HepG2 (cell line): ENCODE measurements at regions not wholly inside any gene's neighbourhood (a gene's known extent, or its start where the extent isn't known, plus 50 kb on each side); places are given as distances from the start of the nearest gene placed in this dataset.

ENCODE experiments used
- ATAC-seq: fragments of 200-7000 bp; cut with Tn5 transposase; 3 replicates; pipeline ENCODE4 v1.9.1; 2020; ENCODE audit warnings: mild to moderate bottlenecking, moderate library complexity
- BruUV-seq: library from RNA; stranded (reverse); fragments of 400-500 nt; replicated peaks from 2 replicates; lab custom pipeline; 2021; lab: Mats Ljungman, UMichigan
- CTCF ChIA-PET: fragments of 300-600 bp; formaldehyde crosslinking; extraction: SDS; loops from one replicate; lab custom pipeline; 2021; ENCODE audit warnings: low total read pairs, inconsistent platforms, low intra/inter-chr PET ratio; lab: Yijun Ruan, JAX
- POLR2A ChIA-PET: fragments of 350-600 bp; sonication (Branson Sonifier 250); formaldehyde crosslinking; loops from one replicate; lab custom pipeline; 2020; ENCODE audit warnings: antibody characterized with exemption, inconsistent platforms; lab: Yijun Ruan, JAX
- DNase-seq: peaks from one replicate; pipeline ENCODE4 v3.0.0-alpha.2; 2015; ENCODE audit warnings: low spot score
- FAIRE-seq: peaks from 3 replicates; lab custom pipeline; 2011; peaks lifted over from hg19 to GRCh38; lab: Jason Lieb, UNC
- H2AFZ ChIP-seq: one replicate; pipeline ENCODE4 v1.6.1; 2011; ENCODE audit warnings: low read length, inconsistent platforms
- H3K27ac ChIP-seq: fragments of 300-600 bp; 3 replicates; pipeline ENCODE4 v1.8.0; 2011; ENCODE audit warnings: mixed run types, mild to moderate bottlenecking, mixed read lengths, low read length, inconsistent platforms; ENCODE audit not compliant: insufficient read depth; ENCODE audit errors: extremely low read length
- H3K27me3 ChIP-seq, 2 experiments: fragments of 200-600 bp in 1 of 2; 2 replicates in 1 of 2; 3 replicates in 1 of 2; pipeline versions ENCODE4 v1.6.0 to v1.8.0; 2011; ENCODE audit warnings: low read length in 2 of 2, mild to moderate bottlenecking in 2 of 2, moderate library complexity in 2 of 2, inconsistent platforms in 1 of 2; ENCODE audit not compliant: insufficient read depth in 2 of 2, control insufficient read depth in 1 of 2
- H3K36me3 ChIP-seq, 2 experiments: fragments of 200-600 bp in 1 of 2; replicated peaks in 1 of 2; 2 replicates in 1 of 2; 3 replicates in 1 of 2; pipeline versions ENCODE4 v1.5.1 to v1.8.0; 2011; ENCODE audit warnings: low read length in 2 of 2, inconsistent platforms in 1 of 2; ENCODE audit not compliant: insufficient read depth in 2 of 2, control insufficient read depth in 1 of 2
- H3K4me1 ChIP-seq: 2 replicates; pipeline ENCODE4 v1.5.1; 2012; ENCODE audit warnings: low read length, inconsistent platforms; ENCODE audit not compliant: insufficient read depth
- H3K4me2 ChIP-seq: 2 replicates; pipeline ENCODE4 v1.6.0; 2011; ENCODE audit warnings: low read depth, low read length, inconsistent platforms
- H3K4me3 ChIP-seq, 3 experiments: fragments of 200-600 bp in 1 of 3; sonication (generic), shearing (Covaris generic) in 1 of 3; replicated peaks in 1 of 3; 2 replicates each; pipeline ENCODE4 v1.5.1; 2011 to 2016; ENCODE audit warnings: low read length in 3 of 3, inconsistent platforms in 2 of 3, low read depth in 2 of 3, mild to moderate bottlenecking in 2 of 3, control low read depth in 1 of 3, mixed read lengths in 1 of 3; ENCODE audit not compliant: insufficient read depth in 1 of 3
- H3K79me2 ChIP-seq: one replicate; pipeline ENCODE4 v1.6.1; 2011; ENCODE audit warnings: low read length, inconsistent platforms; ENCODE audit not compliant: insufficient read depth
- H3K9ac ChIP-seq: 2 replicates; pipeline ENCODE4 v1.6.0; 2011; ENCODE audit warnings: mild to moderate bottlenecking, low read depth, low read length, inconsistent platforms; ENCODE audit not compliant: insufficient read depth
- H3K9me3 ChIP-seq: 2 replicates; pipeline ENCODE4 v1.5.1; 2012; ENCODE audit warnings: mild to moderate bottlenecking, low read length
- H4K20me1 ChIP-seq: 2 replicates; pipeline ENCODE4 v1.6.0; 2011; ENCODE audit warnings: inconsistent platforms, mild to moderate bottlenecking, low read length, moderate library complexity; ENCODE audit not compliant: insufficient read depth
- ATF3 ChIP-seq: sonication (generic); formaldehyde crosslinking; IDR thresholded peaks from 2 replicates; pipeline ENCODE4 v1.4.0; 2020; ENCODE audit warnings: missing genetic modification reagents
- ATF7 ChIP-seq, 2 experiments: fragments of 450-650 bp in 1 of 2; sonication (generic) in 1 of 2; formaldehyde crosslinking in 1 of 2; IDR thresholded peaks; 2 replicates each; pipeline versions ENCODE4 v1.4.0 to v1.6.1; 2016 to 2020; ENCODE audit warnings: antibody characterized with exemption in 1 of 2, mild to moderate bottlenecking in 1 of 2, missing genetic modification reagents in 1 of 2
- GFI1 ChIP-seq: sonication (generic); formaldehyde crosslinking; IDR thresholded peaks from 2 replicates; pipeline ENCODE4 v1.5.0; 2020; ENCODE audit warnings: missing genetic modification reagents, mild to moderate bottlenecking, borderline replicate concordance
- KLF13 ChIP-seq: sonication (generic); formaldehyde crosslinking; IDR thresholded peaks from 2 replicates; pipeline ENCODE4 v1.4.0; 2020; ENCODE audit warnings: mild to moderate bottlenecking, missing genetic modification reagents
- NR1H2 ChIP-seq: sonication (generic); formaldehyde crosslinking; IDR thresholded peaks from 2 replicates; pipeline ENCODE4 v1.8.1; 2022; ENCODE audit warnings: low read depth, missing genetic modification reagents, borderline replicate concordance
- NR2F2 ChIP-seq: IDR thresholded peaks from 2 replicates; pipeline ENCODE4 v1.6.1; 2012; ENCODE audit warnings: low read depth, inconsistent platforms, borderline replicate concordance
- REPIN1 ChIP-seq: sonication (generic); formaldehyde crosslinking; IDR thresholded peaks from 2 replicates; pipeline ENCODE4 v1.8.0; 2022; ENCODE audit warnings: missing genetic modification reagents, low read depth, mild to moderate bottlenecking, borderline replicate concordance
- SP140L ChIP-seq: sonication (generic); formaldehyde crosslinking; IDR thresholded peaks from 2 replicates; pipeline ENCODE4 v1.4.0; 2020; ENCODE audit warnings: missing genetic modification reagents, borderline replicate concordance
- ZBTB2 ChIP-seq: sonication (generic); formaldehyde crosslinking; IDR thresholded peaks from 2 replicates; pipeline ENCODE4 v1.8.0; 2022; ENCODE audit warnings: low read depth, missing genetic modification reagents
- ZNF431 ChIP-seq: sonication (generic); formaldehyde crosslinking; IDR thresholded peaks from 2 replicates; pipeline ENCODE4 v1.9.0; 2022; ENCODE audit warnings: missing genetic modification reagents, low read depth, mild to moderate bottlenecking, borderline replicate concordance
- ZNF75D ChIP-seq: sonication (generic); formaldehyde crosslinking; IDR thresholded peaks from 2 replicates; pipeline ENCODE4 v1.8.1; 2023; ENCODE audit warnings: missing genetic modification reagents, mild to moderate bottlenecking, borderline replicate concordance
- ZNF777 ChIP-seq: sonication (generic); formaldehyde crosslinking; IDR thresholded peaks from 2 replicates; pipeline ENCODE4 v1.4.0; 2020; ENCODE audit warnings: missing genetic modification reagents
- WGBS: methylation state at CpG from one replicate; pipeline ENCODE4 v1.1.6; 2017; ENCODE audit warnings: low lambda C conversion rate; 5-methylcytosine and 5-hydroxymethylcytosine counted together
- in situ Hi-C: cut with HindIII; loops from 2 replicates; pipeline ENCODE4 v1.10.0; 2017; ENCODE audit warnings: low pct_unique_long_range_greater_than_20kb; ENCODE audit not compliant: extremely low pct_ligation_motif_present
- intact Hi-C: fragments of 100-400 bp; cut with micrococcal nuclease; formaldehyde crosslinking; loops from one replicate; pipeline ENCODE4 v1.10.0; 2022; ENCODE audit not compliant: unreplicated experiment
- TF ChIP-seq, protein P1 (sequence below): fragments of 450-650 bp; IDR thresholded peaks from 2 replicates; pipeline ENCODE4 v1.6.1; 2017; ENCODE audit warnings: mild to moderate bottlenecking

DNA sequence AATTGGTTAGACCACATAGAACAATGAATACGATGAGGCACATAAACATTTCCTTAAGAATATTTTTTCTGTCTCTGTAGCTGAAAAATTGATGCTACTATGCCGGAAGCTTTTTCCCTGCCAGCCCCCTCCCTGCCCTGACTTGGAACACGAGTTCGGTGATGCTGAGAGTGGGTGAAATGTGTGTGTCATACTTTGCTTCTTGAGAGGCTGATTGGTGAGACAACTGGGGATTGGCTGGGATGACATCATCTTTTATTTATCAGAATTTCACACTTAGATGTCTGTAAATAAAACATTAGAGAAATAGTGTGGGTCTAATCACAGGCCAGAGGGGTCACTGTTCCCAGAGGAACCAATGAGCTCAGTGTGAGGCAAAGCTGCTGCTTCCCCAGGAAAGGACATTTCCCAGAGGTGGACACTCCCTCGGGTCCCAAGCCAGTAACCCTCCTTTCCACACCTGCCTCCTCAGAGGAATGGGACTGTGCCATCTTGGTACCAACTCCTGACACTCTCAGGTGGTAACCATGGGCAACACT, 195.4 kb upstream of the C1orf174 start:
- CTCF ChIA-PET = no interaction called here
- no peak overlapping the region for H3K27ac ChIP-seq
- no peaks in the 10 kb centered on the region for H3K4me1 ChIP-seq
- no TSS peak for BruUV-seq
- 42% methylated on average over 5 of the region's 5 CpGs for WGBS
- no peak overlapping the region for H3K9ac ChIP-seq
- H2AFZ ChIP-seq = no peak overlapping the region
- FAIRE-seq (no peak), DNase-seq (no peak), ATAC-seq (no peak)
- no peaks in the 10 kb centered on the region for H3K36me3 ChIP-seq
- no peaks in the 10 kb centered on the region for H3K9me3 ChIP-seq
- POLR2A ChIA-PET = no interaction called here
- no peak overlapping the region for H3K4me2 ChIP-seq
- TF ChIP-seq ATF7 (IDR thresholded peaks at IDR 0.05) (peak; percentile 86), ATF7 (CRISPR knock-in tag; IDR thresholded peaks at IDR 0.05) (no peak)
- TF ChIP-seq, protein P1, sequence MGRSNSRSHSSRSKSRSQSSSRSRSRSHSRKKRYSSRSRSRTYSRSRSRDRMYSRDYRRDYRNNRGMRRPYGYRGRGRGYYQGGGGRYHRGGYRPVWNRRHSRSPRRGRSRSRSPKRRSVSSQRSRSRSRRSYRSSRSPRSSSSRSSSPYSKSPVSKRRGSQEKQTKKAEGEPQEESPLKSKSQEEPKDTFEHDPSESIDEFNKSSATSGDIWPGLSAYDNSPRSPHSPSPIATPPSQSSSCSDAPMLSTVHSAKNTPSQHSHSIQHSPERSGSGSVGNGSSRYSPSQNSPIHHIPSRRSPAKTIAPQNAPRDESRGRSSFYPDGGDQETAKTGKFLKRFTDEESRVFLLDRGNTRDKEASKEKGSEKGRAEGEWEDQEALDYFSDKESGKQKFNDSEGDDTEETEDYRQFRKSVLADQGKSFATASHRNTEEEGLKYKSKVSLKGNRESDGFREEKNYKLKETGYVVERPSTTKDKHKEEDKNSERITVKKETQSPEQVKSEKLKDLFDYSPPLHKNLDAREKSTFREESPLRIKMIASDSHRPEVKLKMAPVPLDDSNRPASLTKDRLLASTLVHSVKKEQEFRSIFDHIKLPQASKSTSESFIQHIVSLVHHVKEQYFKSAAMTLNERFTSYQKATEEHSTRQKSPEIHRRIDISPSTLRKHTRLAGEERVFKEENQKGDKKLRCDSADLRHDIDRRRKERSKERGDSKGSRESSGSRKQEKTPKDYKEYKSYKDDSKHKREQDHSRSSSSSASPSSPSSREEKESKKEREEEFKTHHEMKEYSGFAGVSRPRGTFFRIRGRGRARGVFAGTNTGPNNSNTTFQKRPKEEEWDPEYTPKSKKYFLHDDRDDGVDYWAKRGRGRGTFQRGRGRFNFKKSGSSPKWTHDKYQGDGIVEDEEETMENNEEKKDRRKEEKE = no peak
- no peak overlapping the region for H3K4me3 ChIP-seq
- in situ Hi-C loops (no loop called here), intact Hi-C loops (no loop called here)
- no peaks in the 10 kb centered on the region; a peak in 3 of 5 replicates for H3K27me3 ChIP-seq
- no peaks in the 10 kb centered on the region for H4K20me1 ChIP-seq
- no peaks in the 10 kb centered on the region for H3K79me2 ChIP-seq

GRCh38 chr1:4101459-4102161, 201.5 kb upstream of the C1orf174 start:
- ChIA-PET POLR2A (no interaction called here), CTCF (no interaction called here)
- Histone ChIP-seq H4K20me1 (no peaks in the 10 kb centered on the region), H3K4me3 (no peak overlapping the region), H3K4me1 (no peaks in the 10 kb centered on the region), H3K9me3 (no peaks in the 10 kb centered on the region), H2AFZ (no peak overlapping the region), H3K27me3 (no peaks in the 10 kb centered on the region; a peak in 1 of 5 replicates), H3K36me3 (no peaks in the 10 kb centered on the region), H3K79me2 (no peaks in the 10 kb centered on the region), H3K4me2 (no peak overlapping the region), H3K27ac (no peak overlapping the region), H3K9ac (no peak overlapping the region)
- 19% methylated on average over 5 of the region's 5 CpGs for WGBS
- ATAC-seq = no peak
- BruUV-seq = no TSS peak
- in situ Hi-C loops (no loop called here), intact Hi-C loops (no loop called here)
- no peak for DNase-seq
- no peak for FAIRE-seq
- TF ChIP-seq ATF3 (CRISPR knock-in tag) (no peak), NR2F2 (no peak), SP140L (no peak), ZNF431 (CRISPR knock-in tag) (no peak), REPIN1 (CRISPR knock-in tag) (no peak), GFI1 (CRISPR knock-in tag) (no peak), KLF13 (CRISPR knock-in tag) (no peak), ZBTB2 (CRISPR knock-in tag) (no peak), NR1H2 (CRISPR knock-in tag) (no peak), ZNF75D (CRISPR knock-in tag) (no peak), ZNF777 (CRISPR knock-in tag) (no peak)
